Fibroblast of lung (primary cell): ENCODE measurements at regions not wholly inside any gene's neighbourhood (a gene's known extent, or its start where the extent isn't known, plus 50 kb on each side); places are given as distances from the start of the nearest gene placed in this dataset.

Experiments
- CTCF ChIP-seq, 2 donors: IDR thresholded peaks in 1 of 2; conservative IDR thresholded peaks in 1 of 2; 1 replicate in 1 of 2; 2 replicates in 1 of 2; pipeline ENCODE4 v1.5.1; 2011 to 2012; ENCODE audit warnings: low read length in 2 of 2, control low read depth in 1 of 2, inconsistent platforms in 1 of 2, low read depth in 1 of 2, mild to moderate bottlenecking in 1 of 2
- EZH2 ChIP-seq: IDR thresholded peaks from 2 replicates; pipeline ENCODE4 v1.5.1; 2012; ENCODE audit warnings: low read length, control low read depth, mild to moderate bottlenecking; ENCODE audit errors: missing control alignments

- TF ChIP-seq EZH2, result no peak
- no peak for TF ChIP-seq CTCF (conservative IDR thresholded peaks at IDR 0.05 in 1 of 2, IDR thresholded peaks at IDR 0.05 in 1 of 2; ENCODE audit: low read depth in 1 of 2, low read length in 2 of 2)
These were observed 235.9 kb downstream of the FAM72C start for GRCh38 chr1:143735764-143736461.
